GM08714 (cell line): ENCODE measurements at regions not wholly inside any gene's neighbourhood (a gene's known extent, or its start where the extent isn't known, plus 50 kb on each side); places are given as distances from the start of the nearest gene placed in this dataset.
"Not testable (repeated sequence)": the region's sequence is repeated elsewhere in the genome, so short reads cannot be mapped to it uniquely, and the experiment has no call there.

ENCODE experiments used
- H3K4me3 ChIP-seq: fragments of 200-500 bp; sonication (Bioruptor generic); 2 replicates; pipeline ENCODE4 v1.5.1; 2014; ENCODE audit warnings: mild to moderate bottlenecking, low read length, inconsistent platforms
- ZNF274 ChIP-seq: IDR thresholded peaks from 2 replicates; pipeline ENCODE4 v1.6.1; 2012; ENCODE audit warnings: mild to moderate bottlenecking, low read depth, low read length

- TF ChIP-seq ZNF274 = no peak
- H3K4me3 ChIP-seq = no peak overlapping the region
Measured at GRCh38 chr5:39544941-39545340, 120.2 kb upstream of the DAB2 start.

DNA sequence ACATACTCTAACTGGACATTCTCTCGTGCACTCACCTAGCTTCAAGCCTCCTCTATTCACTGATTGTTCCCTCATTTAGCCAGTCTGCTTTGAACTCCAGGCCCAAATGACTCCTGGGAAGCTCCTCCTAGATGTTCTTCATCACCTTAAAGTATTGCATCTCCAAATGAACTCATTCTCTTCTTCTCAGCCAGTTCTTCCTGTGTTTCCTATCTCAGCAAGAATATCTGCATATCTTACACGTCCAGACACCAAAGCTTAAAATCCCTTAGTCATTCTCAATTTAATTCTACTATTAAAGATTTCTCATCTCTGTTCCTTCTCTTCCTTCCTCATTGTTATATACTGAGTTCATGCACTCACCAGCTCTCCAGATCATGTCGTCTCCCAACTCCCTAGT is 118.6 kb upstream of the DAB2 start:
- TF ChIP-seq ZNF274 = no peak
- H3K4me3 ChIP-seq = no peak overlapping the region

- no peak overlapping the region for H3K4me3 ChIP-seq
- TF ChIP-seq ZNF274 = no peak
Measured at GRCh38 chr5:39542511-39543285, 117.9 kb upstream of the DAB2 start.

DNA sequence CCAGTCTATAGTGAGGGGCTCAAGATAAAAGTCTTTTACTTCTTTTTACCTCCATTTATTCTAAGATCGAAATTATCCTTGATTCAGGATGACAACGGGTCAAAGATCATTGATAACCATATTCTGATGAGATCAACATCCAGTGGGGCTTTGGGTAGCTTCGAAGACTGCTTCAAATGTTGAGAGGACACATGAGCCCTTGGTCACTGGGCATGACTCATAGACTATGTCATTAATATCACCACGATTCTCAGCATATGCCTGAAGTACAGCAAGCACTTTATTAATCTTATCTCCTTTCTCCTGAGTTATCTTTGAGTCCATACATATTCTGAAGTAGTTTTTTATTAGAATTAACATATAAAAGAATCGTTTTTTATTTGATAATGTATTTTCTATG is 117.1 kb upstream of the DAB2 start:
- TF ChIP-seq ZNF274 = no peak

DNA sequence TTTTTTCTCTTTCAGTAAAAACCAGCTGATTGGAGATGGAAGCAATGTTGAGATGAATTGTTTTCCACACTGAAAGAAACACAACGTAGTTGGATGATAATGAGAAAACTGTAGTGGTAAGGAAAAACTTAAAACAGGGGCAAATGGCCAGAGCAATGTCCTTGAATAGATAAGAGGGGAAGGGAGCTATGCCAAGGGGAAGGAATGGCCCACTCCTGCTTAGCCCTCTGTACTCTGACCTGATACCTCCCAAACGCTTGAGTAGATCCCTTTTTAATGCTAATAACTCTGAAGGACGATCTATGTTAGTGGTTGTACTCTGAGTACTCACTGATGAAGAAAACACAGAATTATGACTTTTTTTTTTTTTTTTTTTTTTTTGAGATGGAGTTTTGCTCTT is 114.7 kb upstream of the DAB2 start:
- TF ChIP-seq ZNF274 = no peak
- no peak overlapping the region for H3K4me3 ChIP-seq

More for the DNA sequence above, 117.1 kb upstream of the DAB2 start:
- no peak overlapping the region for H3K4me3 ChIP-seq

GRCh38 chr5:39534690-39535089 is 109.9 kb upstream of the DAB2 start:
- no peak overlapping the region for H3K4me3 ChIP-seq
- no peak for TF ChIP-seq ZNF274

- no peak overlapping the region for H3K4me3 ChIP-seq
- TF ChIP-seq ZNF274 = no peak
Measured at GRCh38 chr5:39533749-39534148, 109.0 kb upstream of the DAB2 start.

DNA sequence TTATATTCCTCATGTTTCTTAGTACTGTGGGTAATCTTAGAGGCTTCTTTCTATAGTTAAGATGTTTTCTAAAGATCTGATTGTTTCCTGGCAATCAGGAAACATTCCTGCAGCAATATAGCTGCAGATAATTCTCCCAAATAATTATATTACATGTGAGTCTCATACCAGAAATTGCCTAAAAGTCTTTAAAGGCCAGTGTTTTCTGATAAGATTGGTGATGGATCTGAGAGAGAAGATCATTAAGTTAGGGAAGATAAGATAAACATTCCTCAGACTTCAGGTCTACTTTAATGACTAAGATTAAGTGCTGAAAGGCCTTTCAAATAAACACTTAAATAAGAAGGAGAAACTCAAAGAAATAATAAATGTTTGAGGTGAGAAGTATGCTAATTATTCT is 107.7 kb upstream of the DAB2 start:
- H3K4me3 ChIP-seq = no peak overlapping the region
- TF ChIP-seq ZNF274 = no peak

DNA sequence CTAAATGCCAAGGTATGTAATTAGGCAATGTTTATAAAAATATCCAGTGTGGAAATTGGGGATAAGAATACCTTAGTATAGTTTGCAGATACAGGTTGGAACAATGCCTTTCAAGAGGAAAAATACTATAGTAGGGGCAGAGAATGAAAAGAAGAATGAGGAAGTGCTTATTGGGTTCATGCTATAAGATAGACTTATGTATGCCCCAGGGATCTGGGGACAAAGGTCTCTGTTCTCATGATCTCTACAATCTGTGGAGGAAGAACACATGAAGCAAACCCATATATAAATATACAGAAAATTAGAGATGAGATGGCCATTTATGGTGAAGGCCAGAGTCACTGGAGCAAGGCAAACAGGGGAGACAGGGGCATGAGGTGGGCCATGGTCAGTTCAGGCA is 106.5 kb upstream of the DAB2 start:
- TF ChIP-seq ZNF274 = no peak
- no peak overlapping the region for H3K4me3 ChIP-seq

- no peak for TF ChIP-seq ZNF274
- no peak overlapping the region for H3K4me3 ChIP-seq
Measured at GRCh38 chr5:39526914-39527477, 102.2 kb upstream of the DAB2 start.

GRCh38 chr5:39525781-39526180 is 101.0 kb upstream of the DAB2 start:
- not testable (repeated sequence) for H3K4me3 ChIP-seq

DNA sequence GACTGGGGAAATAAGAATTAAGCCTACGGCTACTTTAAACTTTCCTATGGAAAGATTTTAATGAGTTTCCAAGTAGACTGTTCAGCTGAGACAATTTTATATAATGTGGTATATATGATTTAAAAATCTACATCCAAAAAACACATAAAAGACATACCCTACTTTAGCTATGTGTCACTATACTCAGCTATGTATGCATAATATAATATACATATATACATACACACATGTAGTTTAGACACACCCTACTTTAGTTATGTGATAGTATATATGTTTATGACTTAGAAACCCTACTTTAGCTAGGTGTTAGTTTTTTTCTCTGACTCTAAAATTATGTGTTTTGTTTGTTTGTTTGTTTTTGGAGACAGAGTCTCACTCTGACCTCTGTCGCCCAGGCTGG is 100.5 kb upstream of the DAB2 start:
- TF ChIP-seq ZNF274 = no peak
- no peak overlapping the region for H3K4me3 ChIP-seq

- H3K4me3 ChIP-seq = no peak overlapping the region
- no peak for TF ChIP-seq ZNF274
Measured at GRCh38 chr5:39523821-39524220, 99.0 kb upstream of the DAB2 start.

- H3K4me3 ChIP-seq = no peak overlapping the region
- TF ChIP-seq ZNF274 = no peak
Measured at GRCh38 chr5:39521940-39522590, 97.3 kb upstream of the DAB2 start.
